ENCODE measurements at regions not wholly inside any gene's neighbourhood (a gene's known extent, or its start where the extent isn't known, plus 50 kb on each side); places are given as distances from the start of the nearest gene placed in this dataset.
A peak's percentile ranks its signal among the peaks of the same experiment; 100 is the strongest.

DNA sequence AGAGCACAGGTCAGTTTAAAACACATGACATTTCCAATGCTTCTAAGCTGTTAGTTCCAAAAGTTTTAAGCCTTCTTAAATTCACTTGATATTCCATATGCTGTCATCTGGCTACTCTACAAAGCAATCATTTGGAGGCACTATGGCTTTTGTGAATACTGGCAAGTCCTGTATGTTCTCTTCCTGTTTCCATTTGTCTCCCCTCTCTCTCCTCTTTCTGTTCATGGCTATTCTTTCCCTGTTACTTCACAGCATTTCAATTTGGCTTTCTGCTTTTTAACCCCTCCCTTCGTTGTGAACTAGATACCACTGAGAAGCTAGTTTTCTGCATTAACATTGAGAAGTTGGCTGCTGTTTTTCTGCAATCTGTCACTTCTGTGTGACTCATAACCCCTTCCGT, 1337.2 kb upstream of the CELF4 start:
- no peak for DNase-seq

GRCh38 chr18:38900445-38900844, 1334.8 kb upstream of the CELF4 start:
- no peak for DNase-seq

DNA sequence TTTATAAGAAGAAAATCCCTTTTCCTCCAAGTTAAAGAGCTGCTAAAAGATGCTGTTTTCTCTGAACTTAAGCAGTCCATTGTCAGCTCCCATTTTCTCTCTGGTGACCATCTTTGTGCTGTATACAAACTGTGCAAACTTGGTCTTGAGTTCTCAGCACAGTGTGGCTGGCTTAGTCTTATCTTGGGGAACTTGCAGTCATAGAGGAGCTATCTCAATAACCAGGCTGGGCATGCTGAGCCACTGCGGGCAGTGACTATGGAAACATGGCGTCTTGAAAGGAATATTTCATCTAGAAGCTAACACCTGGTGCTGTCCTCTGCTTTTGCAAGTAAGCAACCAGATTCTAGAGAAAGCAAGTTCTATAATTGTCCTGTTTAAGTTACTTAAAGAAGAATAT, 1334.4 kb upstream of the CELF4 start:
- no peak for DNase-seq

DNA sequence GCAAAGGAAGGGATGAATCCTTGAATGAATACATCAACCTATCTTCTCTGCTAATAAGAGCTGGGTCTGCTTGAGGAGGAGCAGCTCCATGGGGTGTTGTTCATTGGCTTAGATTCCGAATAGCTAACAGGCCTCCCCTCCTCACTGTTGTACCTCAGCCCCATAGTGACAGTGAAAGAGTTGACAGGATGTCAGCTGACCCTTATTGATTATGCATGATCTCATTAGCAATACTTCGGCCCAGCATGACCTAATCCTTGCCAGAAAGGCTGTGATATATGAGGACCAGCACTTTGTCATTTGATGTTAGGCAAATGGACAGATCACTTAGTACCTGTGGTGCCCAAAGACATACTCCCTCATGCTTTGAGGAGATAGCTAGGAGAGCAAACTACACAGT, 1333.7 kb upstream of the CELF4 start:
- no peak for DNase-seq

DNA sequence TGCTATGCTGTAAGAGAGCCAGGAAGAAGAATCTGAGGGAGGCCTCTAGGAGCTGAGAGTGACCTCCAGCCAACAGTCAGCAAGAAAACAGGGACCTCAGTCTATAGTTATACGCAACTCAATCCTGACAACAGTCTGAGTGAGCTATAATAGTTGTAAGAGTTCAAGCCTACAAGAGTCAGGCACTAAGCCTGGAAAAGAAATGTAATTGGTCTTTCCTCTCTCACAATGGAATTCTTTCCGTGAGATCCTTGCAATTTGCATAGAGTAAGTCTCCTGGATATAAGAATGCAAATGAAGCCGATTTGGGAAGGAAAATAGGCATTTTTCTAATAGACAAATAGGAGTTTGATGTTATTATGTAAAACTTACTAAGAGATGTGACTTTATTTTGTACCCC, 1332.6 kb upstream of the CELF4 start:
- no peak for DNase-seq

DNA sequence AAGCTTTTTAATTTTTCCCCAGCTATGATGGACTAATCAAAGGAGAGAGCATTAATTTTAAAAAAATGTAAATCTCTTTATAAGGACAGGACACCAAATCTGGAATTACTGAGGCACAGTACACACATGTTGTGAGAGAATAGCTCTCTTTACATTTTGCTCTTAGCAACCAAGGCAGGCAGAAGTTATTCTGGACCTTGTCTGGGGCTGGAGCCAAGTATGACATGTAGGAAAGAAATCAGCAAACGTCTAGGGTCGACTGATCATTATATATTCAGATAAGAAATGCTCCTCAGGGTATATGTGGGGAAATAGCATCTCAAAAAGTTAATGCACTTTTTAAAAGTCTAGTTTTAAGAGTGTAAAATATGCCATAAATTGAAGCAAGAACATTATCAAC, 1330.0 kb upstream of the CELF4 start:
- DNase-seq = no peak

DNA sequence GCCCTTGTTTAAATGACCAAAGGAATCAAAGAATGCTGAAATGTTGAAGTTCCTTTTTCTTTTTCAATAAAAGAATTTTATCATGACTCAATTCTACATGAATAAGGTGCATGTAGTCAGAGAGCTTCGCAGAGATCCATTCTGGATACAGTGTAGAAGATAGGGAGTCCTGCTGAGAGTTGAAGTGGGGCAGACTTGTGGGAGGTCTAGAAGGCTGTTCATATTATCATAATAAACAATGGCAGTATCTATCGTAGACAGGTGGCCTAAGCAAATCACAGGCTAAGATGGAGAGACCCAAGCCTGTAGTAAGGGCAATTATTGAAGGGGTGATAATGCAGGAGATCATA, 1322.0 kb upstream of the CELF4 start:
- peak in 1 of 3 experiments; percentile 38 for DNase-seq

DNA sequence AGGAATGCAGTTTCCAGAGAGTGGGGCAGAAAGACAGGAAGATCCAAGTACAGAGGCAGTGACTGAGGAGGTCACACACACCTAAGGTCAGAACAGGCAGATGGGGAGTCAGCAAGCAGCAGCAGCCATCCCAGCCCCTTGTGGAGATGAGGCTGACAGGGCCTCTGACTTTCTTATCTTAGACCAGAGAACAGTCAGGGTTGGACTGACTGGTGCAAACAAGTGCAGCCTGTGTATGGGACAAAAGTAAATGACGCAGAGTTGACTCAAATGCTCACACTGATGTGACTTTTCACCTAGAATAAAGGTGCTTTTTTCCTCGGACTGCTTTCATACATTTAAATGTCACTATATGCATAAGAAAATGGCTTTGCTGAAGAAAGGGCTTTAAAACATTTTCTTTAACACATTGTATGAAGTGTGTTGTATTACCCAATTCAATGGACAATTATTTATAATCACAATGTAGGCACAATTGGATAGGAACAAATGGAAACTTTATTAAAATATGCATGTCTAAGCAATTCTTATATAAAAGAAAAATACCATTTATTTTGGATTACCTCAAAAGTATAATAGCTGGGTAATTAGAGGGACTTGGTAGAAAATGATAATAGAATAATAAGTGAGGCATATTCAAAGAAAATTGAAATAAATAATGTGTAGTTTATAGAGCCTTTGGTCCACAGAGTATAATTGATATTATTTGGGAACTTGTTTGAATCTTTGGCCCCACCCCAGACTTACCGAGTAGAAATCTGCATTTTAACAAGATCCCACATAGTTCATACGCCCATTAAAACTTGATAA, 1321.5 kb upstream of the CELF4 start:
- DNase-seq = no peak

GRCh38 chr18:38886235-38886634, 1320.6 kb upstream of the CELF4 start:
- DNase-seq = no peak

- no peak for DNase-seq
Measured at GRCh38 chr18:38884050-38884449, 1318.5 kb upstream of the CELF4 start.

GRCh38 chr18:38883111-38883510, 1317.5 kb upstream of the CELF4 start:
- DNase-seq = no peak

DNA sequence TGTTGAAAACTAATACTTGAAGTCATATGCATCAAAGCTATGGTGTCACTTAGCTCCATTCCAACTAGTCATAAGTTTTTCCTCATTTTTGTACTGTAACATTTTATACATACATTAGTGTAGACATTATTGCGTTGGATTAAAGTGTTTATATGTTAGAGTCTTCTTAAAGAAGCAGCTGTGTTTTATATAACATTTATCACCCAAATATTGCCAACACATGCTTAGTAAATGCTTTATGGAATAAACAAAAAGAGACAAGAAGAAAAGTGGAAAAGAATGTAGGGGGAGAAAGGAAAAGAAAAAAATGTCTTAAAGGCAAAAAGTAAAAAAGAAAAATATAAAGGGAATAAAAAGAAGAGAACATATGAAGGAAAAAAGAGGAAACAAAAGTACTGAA, 1314.3 kb upstream of the CELF4 start:
- DNase-seq = no peak

DNA sequence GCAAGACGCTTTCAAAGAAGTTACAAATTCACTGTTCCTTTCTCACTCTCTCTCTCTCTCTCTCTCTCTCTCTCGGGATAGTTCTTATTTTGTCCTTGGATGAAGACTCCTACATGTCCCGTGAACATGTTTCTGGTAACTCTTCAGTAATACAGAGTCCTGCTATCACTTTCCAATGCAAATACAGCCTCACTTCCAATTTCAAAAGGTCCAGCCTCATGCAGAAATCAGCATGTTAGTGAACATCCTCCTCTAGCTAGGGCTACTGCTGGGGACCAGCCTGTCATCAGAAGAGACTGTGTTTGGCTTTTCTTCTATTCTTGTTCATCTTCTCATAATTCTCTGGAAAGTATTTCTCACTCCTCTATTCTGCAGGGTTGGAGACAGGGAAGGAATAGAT, 1306.7 kb upstream of the CELF4 start:
- no peak for DNase-seq

GRCh38 chr18:38868757-38869156, 1303.2 kb upstream of the CELF4 start:
- DNase-seq = no peak

DNA sequence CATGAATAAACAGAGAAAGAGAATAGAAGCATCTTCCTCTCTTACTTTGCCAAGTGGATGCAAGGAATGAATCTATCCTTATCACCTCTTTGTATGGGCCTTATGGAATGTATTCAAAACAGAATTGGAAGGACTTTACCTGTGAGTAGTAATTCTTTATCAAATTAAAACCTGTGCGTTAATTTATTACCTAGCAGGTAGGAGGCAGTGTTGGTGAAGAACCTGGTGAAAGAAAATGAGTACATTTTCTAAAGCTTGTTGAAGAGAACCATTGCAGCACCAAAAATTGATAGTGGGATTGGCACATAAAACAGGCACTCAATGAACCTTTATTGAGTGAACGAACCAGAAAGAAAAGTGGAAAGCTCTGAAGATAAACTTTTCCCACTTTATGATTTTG, 1302.1 kb upstream of the CELF4 start:
- no peak for DNase-seq

DNA sequence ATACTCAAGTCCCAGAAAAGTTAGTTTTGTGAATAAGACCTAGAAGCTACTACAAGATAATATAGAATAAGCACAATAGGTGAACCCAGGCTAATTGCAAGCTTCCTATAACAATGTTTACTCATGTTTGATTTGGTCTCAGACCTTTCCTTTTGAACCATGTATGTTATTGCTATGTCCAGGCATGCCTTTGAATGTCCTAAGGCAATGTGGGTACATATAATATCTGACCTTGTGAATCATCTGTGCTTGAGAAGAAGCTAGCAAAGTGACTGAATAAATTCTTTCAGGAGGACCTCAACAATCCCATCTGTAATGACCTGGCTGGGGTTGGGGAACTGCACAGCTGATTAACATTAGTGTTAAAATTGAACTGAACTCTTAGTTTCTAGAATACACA, 1285.9 kb upstream of the CELF4 start:
- DNase-seq = peak in 1 of 3 experiments; percentile 24

DNA sequence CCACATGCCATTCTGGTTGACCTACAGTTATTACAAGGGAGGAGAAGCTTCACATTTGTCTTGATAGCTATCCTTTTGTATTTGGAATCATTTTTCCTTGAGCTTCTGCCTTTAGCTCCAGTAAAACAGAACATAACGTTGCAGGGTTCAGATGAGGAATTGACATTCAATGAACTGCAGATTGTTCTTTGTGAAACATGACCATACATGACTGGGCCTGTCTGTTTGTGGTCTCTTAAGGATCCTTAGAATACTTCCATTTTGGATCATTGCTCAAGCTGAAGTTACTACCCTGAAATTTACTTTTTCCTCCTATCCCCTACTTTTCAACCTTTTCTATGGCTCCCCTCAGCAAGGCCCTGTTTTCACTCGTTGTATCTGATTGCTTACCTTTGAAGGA, 1281.7 kb upstream of the CELF4 start:
- no peak for DNase-seq

DNA sequence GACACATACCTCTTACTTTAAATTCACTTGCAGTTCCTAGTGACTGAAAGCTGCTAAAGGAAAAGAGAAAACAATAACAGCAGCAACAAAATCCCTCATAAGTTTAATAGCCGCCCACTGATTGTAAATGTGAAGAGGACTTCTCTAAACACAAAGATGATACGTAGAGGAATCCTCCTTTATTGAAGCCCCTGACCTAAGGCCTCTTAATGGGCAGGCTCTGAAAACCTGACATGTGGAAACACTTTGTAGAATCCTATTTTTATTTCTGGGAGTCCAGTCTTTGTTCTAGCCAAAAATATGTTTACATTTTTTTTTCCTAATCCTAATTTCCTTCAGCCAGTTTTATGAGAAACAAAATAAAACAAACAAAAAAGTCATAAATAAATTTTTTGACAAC, 1277.7 kb upstream of the CELF4 start:
- no peak for DNase-seq

GRCh38 chr18:38826247-38826646, 1260.6 kb upstream of the CELF4 start:
- no peak for DNase-seq

GRCh38 chr18:38811209-38811608, 1245.6 kb upstream of the CELF4 start:
- no peak for DNase-seq

DNA sequence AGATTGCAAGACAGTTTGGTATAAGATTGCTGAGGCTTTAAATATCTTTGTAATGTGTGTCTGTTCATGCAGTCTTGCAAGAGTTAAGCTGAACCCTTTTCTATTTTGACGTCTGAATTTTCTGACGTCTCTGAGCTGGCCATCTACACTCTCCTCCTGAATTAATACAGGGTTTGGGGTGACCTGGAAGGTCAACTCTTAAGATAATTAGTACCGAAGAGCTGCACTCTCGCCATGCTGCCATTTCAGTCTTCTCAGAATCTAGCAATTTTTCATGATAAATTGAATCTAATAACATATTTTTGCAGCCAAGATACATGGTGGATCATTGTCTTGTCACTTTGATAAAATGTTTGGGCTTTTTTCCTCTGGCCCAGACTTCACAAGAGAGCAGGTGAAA, 1245.2 kb upstream of the CELF4 start:
- DNase-seq = no peak

DNA sequence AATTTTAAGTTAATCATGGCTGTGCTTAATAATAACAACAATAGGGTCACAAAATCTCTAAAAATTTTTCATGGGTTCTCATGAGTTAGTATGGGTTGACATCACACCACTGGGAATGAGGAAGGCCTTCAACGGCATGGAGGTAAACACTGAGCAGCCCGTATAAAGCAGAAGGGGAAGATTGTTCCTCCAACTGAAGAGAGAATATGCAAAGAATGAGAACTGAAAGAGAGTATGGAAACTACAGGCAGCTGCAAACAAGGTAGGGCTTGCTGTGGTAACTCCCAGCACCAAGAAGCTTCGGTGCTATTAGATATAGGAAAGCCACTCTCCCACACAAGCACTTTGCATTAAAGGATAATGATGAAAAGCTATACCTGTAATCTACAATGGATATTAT, 1242.3 kb upstream of the CELF4 start:
- no peak for DNase-seq

DNA sequence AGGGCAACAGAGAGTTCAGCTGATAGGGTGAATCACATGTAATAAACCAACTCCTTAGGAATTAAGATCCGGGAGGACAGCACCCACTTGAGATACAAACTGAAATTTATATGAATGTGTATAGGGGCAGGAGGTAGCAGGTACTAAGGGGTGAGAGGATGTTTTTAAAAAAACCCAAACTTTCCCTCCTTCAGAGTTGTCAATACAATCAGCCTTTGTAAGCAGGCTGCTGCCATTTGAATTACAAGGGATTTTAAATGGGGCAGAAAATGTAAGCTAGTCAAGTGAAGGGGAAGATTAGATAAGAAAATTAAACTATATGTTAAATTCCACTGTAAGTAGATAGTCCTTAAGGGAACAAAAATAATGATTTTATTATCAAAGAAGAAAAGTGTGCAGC, 1239.7 kb upstream of the CELF4 start:
- DNase-seq = no peak

DNA sequence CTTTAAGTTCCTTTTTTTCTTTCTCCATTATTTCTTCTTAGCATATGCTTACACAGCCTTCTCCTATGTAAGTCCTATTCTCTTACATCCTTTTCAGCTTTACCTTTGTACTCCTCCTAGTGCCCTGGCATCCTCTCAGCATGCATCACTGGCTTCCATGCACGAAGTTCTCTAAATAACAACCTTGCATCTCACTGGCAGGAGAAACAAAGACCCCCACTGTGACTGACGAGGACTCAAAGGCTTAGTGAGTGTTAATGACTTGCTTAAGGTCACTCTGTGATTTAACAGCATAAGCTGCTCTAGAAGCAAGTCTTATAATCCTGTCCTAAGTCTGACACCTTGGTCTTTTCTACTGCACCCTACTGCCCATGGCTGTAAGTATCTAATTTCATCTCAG, 1236.0 kb upstream of the CELF4 start:
- DNase-seq = no peak

GRCh38 chr18:38796762-38797161, 1231.2 kb upstream of the CELF4 start:
- DNase-seq = no peak

DNA sequence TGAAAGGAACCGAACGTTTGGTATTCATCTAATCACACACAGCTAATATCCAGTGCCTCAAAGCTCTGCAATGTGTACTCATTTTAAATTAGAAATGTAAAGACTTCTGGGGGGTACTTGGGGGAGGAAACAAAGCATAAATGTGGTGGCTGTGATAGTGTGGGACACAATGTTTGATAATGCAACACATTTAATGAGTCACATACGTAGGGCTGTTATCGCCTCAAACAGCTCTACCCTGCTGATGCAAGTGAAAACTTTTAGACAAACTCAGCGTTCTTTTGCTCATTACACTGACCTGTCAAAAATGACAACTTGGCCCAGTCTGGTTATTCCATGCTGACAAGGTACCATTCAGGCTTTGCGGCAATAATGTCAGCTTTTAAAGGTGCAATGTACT, 1227.1 kb upstream of the CELF4 start:
- DNase-seq = no peak

All from NCI-H1417 (cell line).